C4-2B (cell line): ENCODE measurements at regions not wholly inside any gene's neighbourhood (a gene's known extent, or its start where the extent isn't known, plus 50 kb on each side); places are given as distances from the start of the nearest gene placed in this dataset.

ENCODE experiments used
- ZFX ChIP-seq: fragments of 450-650 bp; IDR thresholded peaks from 2 replicates; pipeline ENCODE4 v1.6.1; 2017
- TF ChIP-seq, protein P1 (sequence below): fragments of 450-650 bp; conservative IDR thresholded peaks from 2 replicates; pipeline ENCODE4 v1.5.1; 2017; ENCODE audit warnings: mild to moderate bottlenecking

- TF ChIP-seq, protein P1, sequence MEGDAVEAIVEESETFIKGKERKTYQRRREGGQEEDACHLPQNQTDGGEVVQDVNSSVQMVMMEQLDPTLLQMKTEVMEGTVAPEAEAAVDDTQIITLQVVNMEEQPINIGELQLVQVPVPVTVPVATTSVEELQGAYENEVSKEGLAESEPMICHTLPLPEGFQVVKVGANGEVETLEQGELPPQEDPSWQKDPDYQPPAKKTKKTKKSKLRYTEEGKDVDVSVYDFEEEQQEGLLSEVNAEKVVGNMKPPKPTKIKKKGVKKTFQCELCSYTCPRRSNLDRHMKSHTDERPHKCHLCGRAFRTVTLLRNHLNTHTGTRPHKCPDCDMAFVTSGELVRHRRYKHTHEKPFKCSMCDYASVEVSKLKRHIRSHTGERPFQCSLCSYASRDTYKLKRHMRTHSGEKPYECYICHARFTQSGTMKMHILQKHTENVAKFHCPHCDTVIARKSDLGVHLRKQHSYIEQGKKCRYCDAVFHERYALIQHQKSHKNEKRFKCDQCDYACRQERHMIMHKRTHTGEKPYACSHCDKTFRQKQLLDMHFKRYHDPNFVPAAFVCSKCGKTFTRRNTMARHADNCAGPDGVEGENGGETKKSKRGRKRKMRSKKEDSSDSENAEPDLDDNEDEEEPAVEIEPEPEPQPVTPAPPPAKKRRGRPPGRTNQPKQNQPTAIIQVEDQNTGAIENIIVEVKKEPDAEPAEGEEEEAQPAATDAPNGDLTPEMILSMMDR = no peak
- TF ChIP-seq ZFX = no peak
These were observed 78.3 kb upstream of the CRIM1 start for GRCh38 chr2:36277146-36277808.
